Panc1 (cell line): ENCODE measurements at regions not wholly inside any gene's neighbourhood (a gene's known extent, or its start where the extent isn't known, plus 50 kb on each side); places are given as distances from the start of the nearest gene placed in this dataset.

Source experiments
- POLR2AphosphoS5 ChIP-seq: IDR thresholded peaks from 2 replicates; pipeline ENCODE4 v1.6.1; 2012; ENCODE audit warnings: mild to moderate bottlenecking, low read depth, low read length, moderate library complexity
- TCF7L2 ChIP-seq: IDR thresholded peaks from 2 replicates; pipeline ENCODE4 v1.6.1; 2011; ENCODE audit warnings: mild to moderate bottlenecking, low read depth, low read length, inconsistent platforms
- TF ChIP-seq, protein P1 (sequence below): fragments of 450-650 bp; IDR thresholded peaks from 2 replicates; pipeline ENCODE4 v1.5.1; 2017; ENCODE audit warnings: mild to moderate bottlenecking
- TF ChIP-seq, protein P2 (sequence below), 2 experiments: IDR thresholded peaks; 2 replicates each; pipeline ENCODE4 v1.6.1; 2011 to 2012; ENCODE audit warnings: low read depth in 2 of 2, control low read depth in 1 of 2, low read length in 1 of 2, mild to moderate bottlenecking in 1 of 2, moderate library complexity in 1 of 2; ENCODE audit not compliant: insufficient read depth in 1 of 2

DNA sequence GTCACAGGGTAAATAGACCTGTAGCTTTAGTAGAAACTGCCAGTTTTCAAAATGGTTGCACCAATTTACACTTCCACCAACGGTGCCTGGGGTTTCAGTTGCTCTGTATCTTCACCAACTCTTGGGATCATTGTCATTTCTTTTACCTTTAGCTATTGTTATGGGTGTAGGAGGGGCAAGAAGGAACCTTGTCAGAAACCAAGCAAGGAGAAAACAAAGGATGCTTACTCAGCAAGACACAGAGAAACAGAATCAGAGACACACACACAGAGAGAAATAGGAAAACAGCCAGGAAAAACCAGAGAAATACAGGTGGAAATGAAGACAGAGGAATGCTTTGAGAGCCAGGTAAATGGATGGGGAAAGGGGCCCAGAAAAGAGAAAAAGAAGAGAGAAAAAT lies 367.6 kb downstream of the MIAT start:
- TF ChIP-seq, protein P1, sequence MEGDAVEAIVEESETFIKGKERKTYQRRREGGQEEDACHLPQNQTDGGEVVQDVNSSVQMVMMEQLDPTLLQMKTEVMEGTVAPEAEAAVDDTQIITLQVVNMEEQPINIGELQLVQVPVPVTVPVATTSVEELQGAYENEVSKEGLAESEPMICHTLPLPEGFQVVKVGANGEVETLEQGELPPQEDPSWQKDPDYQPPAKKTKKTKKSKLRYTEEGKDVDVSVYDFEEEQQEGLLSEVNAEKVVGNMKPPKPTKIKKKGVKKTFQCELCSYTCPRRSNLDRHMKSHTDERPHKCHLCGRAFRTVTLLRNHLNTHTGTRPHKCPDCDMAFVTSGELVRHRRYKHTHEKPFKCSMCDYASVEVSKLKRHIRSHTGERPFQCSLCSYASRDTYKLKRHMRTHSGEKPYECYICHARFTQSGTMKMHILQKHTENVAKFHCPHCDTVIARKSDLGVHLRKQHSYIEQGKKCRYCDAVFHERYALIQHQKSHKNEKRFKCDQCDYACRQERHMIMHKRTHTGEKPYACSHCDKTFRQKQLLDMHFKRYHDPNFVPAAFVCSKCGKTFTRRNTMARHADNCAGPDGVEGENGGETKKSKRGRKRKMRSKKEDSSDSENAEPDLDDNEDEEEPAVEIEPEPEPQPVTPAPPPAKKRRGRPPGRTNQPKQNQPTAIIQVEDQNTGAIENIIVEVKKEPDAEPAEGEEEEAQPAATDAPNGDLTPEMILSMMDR = no peak
- TF ChIP-seq TCF7L2 (no peak), POLR2AphosphoS5 (no peak)
- TF ChIP-seq, protein P2, sequence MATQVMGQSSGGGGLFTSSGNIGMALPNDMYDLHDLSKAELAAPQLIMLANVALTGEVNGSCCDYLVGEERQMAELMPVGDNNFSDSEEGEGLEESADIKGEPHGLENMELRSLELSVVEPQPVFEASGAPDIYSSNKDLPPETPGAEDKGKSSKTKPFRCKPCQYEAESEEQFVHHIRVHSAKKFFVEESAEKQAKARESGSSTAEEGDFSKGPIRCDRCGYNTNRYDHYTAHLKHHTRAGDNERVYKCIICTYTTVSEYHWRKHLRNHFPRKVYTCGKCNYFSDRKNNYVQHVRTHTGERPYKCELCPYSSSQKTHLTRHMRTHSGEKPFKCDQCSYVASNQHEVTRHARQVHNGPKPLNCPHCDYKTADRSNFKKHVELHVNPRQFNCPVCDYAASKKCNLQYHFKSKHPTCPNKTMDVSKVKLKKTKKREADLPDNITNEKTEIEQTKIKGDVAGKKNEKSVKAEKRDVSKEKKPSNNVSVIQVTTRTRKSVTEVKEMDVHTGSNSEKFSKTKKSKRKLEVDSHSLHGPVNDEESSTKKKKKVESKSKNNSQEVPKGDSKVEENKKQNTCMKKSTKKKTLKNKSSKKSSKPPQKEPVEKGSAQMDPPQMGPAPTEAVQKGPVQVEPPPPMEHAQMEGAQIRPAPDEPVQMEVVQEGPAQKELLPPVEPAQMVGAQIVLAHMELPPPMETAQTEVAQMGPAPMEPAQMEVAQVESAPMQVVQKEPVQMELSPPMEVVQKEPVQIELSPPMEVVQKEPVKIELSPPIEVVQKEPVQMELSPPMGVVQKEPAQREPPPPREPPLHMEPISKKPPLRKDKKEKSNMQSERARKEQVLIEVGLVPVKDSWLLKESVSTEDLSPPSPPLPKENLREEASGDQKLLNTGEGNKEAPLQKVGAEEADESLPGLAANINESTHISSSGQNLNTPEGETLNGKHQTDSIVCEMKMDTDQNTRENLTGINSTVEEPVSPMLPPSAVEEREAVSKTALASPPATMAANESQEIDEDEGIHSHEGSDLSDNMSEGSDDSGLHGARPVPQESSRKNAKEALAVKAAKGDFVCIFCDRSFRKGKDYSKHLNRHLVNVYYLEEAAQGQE (IDR thresholded peaks at IDR 0.05; ENCODE audit: insufficient read depth in 1 of 2, low read depth in 2 of 2, low read length in 1 of 2) = no peak
